H54 (cell line): ENCODE measurements at regions not wholly inside any gene's neighbourhood (a gene's known extent, or its start where the extent isn't known, plus 50 kb on each side); places are given as distances from the start of the nearest gene placed in this dataset.
"Not testable (repeated sequence)": the region's sequence is repeated elsewhere in the genome, so short reads cannot be mapped to it uniquely, and the experiment has no call there.

Source experiments
- DNase-seq: peaks from one replicate; pipeline ENCODE4 v3.0.0; 2011; ENCODE audit warnings: low spot score, mixed read lengths; ENCODE audit not compliant: insufficient read length
- FAIRE-seq: peaks from 3 replicates; lab custom pipeline; 2011; peaks lifted over from hg19 to GRCh38; lab: Jason Lieb, UNC
- POLR2A ChIP-seq: IDR thresholded peaks from 2 replicates; pipeline ENCODE4 v1.6.1; 2011; ENCODE audit warnings: low read depth, mild to moderate bottlenecking, low read length

DNA sequence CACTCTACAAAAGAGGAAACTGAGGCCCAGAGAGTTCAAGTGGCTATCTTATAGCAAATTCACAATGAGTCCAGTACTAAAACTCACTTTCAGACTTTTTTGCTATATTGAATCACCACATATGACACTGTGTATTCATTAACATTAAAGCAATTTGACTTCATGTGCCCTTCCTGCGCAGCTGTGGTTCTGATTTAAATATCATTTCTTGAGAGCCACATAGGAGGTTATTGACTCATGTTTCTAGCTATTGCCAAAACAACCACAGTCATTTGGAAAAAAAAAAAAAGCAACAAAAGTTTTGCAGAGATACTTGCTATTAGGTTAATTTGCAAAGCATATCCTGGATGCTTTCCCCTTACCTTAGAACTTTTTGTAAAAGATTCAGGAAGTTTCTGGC, 341.2 kb downstream of the PIK3C3 start:
- FAIRE-seq (no peak), DNase-seq (no peak)
- TF ChIP-seq POLR2A = no peak

DNA sequence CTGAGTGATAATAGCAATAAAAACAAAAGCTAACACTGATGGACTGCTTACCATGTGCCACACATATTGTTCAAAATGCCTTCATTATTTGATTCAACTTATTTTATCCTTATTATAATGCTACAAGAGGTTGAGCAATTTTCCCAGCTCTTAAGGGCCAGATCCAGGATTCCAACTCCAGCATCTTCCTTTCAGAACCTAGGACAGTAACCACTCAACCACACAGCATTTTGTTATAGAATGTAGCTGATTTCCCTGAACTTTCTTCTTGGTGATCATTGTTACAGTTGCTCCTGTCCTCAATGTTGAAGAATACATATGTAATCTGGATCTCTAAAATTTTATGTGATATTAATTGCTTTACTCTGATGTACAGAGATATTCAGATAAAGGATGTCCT, 341.7 kb downstream of the PIK3C3 start:
- FAIRE-seq = no peak
- TF ChIP-seq POLR2A = no peak
- DNase-seq = no peak

DNA sequence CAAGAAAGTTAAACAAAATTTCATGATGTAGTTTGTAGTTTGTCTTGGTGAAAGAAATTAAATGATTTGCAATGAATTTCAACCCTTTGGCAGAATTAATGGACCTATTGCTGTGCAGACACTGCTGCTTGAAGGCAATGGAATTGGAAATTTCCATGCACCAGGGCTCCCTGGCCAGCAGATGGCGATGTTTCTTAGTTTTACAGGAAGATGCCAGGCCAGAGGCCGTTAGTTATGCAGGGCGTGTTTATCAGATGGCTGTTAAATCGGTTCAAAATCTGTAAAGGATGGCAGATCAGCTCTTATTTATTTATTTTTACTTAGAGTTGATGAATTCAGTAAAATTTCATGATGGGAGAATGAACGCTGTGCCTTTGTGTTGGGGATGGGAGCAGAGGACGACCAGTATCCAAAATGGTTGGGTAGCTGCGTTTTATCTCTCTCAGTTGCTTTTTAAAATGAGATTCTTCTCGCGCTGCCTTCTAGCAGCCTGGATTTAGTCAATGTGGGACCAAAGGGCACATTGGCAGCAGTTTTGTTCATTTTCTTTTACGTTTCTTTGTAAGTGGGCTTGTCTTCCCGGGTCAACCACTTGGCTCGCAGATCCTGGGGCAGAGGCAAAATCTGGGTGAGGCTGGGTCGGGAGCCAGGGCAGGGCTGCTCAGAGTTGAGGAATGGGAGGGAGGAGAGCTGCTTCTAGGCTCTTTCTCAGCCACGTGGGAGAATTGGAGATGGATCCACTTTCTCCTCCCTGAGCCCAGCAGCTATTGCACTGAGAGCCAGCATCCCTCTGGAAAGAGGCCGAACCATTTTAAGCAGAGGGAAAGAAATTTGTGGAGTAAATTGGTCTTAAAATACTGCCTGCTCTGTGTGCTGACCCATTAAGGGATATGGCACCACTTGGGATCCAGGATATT, 344.0 kb downstream of the PIK3C3 start:
- DNase-seq (peak; percentile 7), FAIRE-seq (no peak)
- no peak for TF ChIP-seq POLR2A

DNA sequence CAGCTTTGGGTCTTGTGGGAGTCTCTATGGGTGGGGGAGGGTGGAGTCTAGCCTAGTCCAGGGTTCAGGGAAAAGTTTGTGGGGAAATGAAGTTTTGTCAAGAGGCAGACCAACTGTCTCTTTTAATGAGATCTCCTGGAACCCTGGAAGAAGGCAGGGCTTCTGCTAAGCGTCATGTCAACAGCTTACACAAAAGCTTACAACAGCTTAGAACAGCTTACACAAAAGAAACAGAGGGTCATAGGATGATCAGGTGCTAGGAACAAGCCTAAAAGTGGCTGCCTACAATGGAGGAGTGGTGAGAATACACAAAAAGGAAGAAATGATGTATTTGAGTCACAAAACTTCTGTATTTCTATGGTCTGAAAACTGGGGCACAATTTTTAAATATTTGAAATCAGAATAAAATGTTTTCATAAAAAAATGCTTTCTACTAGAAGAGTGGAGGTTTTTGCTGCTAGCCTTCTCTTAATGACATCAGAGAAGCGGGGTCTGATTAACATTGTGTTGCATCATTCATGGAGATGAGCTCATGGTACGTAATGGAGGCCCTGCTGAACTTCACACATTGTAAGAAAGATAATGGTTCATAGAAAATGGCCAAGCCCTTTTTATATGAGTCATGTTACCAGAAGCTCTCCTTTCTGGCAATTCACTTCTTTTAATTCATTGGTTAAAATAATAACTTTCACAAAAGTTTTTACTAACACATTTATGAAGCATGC, 351.0 kb downstream of the PIK3C3 start:
- DNase-seq = no peak
- no peak for TF ChIP-seq POLR2A
- no peak for FAIRE-seq

DNA sequence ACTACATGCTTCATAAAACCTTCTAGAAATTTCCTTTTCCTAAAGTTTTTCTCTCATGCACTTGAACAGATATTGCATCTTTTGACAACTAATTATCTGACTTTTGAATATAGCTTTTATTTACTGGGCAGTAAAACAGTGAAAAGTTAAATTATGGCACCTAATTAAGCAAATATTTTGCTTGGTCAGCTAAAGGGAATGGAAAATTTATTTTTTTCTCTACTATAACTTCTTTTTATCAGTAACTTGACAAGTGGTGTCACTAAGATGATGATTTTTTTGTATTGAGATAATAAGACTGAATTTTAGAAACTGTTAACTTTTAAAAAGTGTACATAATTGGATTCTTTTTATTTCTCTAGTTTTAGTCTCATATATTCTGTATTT, 351.6 kb downstream of the PIK3C3 start:
- TF ChIP-seq POLR2A = no peak
- FAIRE-seq (no peak), DNase-seq (no peak)

DNA sequence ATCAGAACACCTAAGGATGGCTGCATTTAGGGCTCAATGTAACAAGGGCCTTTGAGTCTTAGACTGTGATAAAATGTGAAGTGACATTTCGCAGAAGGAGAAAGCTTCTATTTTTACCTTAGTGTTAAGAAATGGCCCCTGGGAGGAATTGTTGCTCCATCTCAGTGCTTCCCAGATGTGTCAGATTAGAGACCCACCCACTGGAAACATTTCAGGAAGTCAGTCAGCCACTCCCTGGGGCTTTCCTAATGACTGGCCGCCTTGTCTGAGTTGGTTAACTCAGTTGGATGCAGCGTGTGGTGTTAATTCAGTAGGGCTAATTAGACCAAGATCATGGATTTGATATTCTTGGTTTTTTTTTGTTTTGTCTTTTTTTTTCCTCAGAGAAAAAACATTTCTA, 355.9 kb downstream of the PIK3C3 start:
- no peak for FAIRE-seq
- no peak for TF ChIP-seq POLR2A
- DNase-seq = no peak

DNA sequence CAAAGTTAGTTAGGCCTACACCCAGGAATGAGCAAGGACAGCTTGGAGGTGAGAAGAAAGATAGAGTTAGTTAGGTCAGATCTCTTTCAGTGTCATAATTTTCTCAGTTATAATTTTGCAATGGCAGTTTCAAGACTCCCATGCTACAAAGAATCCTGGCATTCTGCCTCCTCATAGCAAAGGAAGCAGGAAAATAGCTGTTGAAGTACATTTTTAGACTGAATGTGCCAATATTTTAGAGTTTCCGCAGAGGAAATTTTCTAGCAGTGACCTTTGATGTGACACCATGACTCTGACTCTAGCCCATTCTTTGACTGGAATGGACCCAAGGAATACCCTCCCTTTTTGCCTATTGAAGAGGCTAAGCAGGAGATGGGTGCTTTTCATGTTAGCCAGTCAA, 371.7 kb downstream of the PIK3C3 start:
- DNase-seq (no peak), FAIRE-seq (no peak)
- no peak for TF ChIP-seq POLR2A

DNA sequence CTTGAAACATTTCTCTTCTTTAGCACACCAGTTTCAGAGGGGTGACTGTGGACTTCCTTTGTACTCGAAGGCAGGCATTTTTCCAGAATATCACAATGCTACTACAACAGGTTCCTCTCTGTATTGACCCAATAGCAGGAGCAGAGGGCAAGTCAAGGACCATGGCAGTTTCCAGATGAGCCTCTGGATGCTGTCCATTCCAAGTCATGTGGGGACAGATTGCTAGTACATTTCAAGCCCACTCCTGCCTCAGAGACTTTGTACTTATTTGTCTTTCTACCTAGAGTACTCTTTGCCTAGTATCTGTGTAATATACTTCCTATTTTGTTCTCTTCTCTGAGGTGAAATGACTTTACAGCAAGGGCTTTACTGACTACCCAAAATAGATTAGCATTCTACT, 373.9 kb downstream of the PIK3C3 start:
- no peak for TF ChIP-seq POLR2A
- no peak for DNase-seq
- no peak for FAIRE-seq

DNA sequence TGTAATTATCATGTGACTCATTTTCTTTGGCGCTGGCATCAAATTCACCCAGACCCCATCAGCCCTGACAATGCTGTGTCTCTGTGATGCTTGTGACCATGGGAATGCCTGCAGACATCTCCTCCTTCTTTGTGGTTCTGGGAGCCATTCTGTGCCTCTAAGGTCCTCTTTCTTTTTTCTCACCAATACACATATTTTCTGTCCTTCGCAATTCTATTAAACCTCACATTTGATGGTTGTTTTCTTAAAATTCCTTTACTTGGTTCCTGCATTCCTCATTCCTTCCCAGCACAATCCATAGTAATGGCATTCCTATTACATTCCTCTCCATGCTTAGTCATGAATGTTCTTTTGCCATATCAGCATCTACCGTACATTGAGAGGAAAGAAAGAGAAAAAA, 375.3 kb downstream of the PIK3C3 start:
- FAIRE-seq = no peak
- no peak for TF ChIP-seq POLR2A
- no peak for DNase-seq

DNA sequence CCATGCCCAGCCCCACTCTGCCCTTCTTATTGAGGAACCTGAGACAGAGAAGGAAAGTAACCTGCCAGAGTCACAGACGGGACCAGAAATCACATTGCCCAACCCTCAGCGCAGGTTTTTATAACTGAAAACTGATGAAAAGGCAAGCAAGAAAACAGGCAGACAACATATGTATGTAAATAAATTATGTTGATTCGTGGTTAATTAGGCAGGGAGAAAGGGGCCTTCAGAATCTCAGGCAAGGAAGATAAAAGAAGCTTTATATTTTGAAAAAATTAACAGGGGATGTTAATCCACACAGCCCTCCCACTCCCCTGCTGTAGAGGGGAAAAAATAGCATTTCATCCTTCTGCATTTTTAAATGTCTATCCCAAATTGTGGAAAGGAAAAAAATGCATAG, 378.5 kb downstream of the PIK3C3 start:
- no peak for FAIRE-seq
- no peak for TF ChIP-seq POLR2A
- no peak for DNase-seq

DNA sequence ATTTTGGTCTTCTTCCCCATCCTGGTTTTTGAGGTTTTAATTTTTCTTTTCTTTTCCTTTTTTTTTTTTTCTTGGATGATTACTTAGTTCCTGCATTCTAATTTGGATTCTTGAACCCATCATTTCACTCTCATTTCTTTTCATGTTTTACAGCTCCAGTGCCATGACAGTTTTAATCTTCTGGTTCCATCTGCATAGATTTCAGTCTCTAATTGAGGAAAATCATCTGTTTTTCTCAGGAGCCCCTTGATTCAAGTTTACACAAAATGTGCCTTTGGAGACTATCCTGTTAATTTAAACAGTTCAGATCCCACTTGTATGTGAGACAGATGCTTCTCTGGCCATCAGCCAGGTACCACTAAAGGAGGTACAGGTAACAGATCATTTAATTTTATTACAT, 379.9 kb downstream of the PIK3C3 start:
- DNase-seq = no peak
- no peak for FAIRE-seq
- TF ChIP-seq POLR2A = no peak

DNA sequence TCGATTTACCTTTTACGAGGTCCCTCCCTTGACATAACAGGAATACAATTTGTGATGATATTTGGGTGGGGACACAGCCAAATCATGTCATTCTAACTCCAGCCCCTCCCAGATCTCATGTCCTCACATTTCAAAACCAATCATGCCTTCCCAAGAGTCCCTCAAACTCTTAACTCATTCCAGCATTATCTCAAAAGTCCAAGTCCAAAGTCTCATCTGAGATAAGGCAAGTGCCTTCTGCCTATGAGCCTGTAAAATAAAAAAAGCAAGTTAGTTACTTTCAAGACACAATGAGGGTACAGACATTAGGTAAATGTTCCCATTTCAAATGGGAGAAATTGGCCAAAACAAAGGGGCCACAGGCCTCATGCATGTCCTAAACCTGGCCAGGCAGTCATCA, 381.1 kb downstream of the PIK3C3 start:
- no peak for FAIRE-seq
- TF ChIP-seq POLR2A = no peak
- no peak for DNase-seq

DNA sequence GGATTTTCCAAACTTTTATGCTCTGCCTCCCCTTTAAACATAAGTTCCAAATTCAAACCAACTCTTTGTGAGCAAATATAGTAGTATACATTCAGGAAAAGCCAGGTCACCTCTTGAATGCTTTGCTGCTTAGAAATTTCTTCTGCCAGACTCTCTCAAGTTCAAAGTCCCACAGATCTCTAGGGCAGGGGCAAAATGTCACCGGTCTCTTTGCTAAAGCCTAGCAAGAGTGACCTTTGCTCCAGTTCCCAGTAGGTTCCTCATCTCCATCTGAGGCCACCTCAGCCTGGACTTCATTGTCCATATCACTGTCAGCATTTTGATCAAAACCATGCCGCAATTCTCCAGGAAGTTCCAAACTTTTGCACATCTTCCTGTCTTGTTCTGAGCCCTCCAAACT, 382.3 kb downstream of the PIK3C3 start:
- DNase-seq, FAIRE-seq: not testable (repeated sequence)

DNA sequence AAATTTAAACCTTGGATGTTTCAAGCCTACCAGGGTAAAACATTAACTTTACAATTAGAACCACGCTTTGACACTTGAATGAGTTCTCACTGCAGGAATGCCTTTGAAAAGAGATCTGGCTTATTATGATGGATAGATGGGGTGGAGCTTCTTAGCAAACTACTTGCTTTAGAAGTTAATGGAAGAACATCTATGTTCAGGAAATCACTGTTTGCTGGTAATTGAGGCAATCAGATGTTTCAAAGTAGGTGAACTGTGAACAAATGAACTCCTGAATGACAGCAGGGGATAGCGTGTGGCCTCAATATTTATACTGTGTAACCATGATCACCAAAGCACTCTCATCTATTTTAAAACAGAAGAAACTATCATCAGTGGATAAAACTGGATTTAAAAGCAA, 383.6 kb downstream of the PIK3C3 start:
- no peak for FAIRE-seq
- no peak for TF ChIP-seq POLR2A
- no peak for DNase-seq

DNA sequence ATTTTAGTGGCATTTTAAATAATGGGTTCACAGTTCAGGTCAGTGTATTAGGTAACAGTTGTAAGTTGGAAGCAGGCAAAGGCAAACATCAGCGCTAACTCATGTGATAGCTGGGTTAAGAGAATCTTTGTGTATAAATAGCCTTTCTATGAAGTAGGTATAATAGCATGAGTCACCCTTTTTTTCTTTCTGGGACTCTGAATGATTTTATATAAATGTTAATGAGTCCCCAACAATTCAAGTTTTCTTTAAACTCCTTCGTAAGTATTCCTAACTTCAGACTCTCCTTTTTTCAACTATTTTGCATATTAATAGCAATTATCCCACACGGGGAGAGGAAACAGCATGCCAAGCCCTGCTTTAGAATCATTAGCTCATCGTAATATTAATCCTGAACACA, 384.3 kb downstream of the PIK3C3 start:
- no peak for DNase-seq
- TF ChIP-seq POLR2A = no peak
- no peak for FAIRE-seq
